ENCODE measurements at regions not wholly inside any gene's neighbourhood (a gene's known extent, or its start where the extent isn't known, plus 50 kb on each side); places are given as distances from the start of the nearest gene placed in this dataset.

DNA sequence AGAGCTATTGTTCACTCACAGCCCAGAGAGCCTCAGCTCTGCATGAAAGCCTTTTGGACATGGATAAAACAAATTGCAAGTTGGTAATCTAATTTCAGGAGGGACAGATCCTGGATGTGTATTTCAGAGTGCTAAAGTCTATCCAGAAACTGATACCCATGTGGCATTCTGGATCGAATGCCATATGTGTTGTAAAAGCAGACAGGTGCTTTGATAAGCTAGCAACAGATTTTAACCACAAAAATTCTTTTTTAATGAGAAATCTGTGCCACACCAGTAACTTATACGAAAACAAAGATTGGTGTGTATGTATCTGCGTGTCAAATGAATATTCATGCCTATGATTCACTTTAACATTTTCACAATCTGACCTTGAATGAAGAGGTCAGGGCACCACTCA, 936.6 kb upstream of the MAP3K7 start:
- TF ChIP-seq, protein P1, sequence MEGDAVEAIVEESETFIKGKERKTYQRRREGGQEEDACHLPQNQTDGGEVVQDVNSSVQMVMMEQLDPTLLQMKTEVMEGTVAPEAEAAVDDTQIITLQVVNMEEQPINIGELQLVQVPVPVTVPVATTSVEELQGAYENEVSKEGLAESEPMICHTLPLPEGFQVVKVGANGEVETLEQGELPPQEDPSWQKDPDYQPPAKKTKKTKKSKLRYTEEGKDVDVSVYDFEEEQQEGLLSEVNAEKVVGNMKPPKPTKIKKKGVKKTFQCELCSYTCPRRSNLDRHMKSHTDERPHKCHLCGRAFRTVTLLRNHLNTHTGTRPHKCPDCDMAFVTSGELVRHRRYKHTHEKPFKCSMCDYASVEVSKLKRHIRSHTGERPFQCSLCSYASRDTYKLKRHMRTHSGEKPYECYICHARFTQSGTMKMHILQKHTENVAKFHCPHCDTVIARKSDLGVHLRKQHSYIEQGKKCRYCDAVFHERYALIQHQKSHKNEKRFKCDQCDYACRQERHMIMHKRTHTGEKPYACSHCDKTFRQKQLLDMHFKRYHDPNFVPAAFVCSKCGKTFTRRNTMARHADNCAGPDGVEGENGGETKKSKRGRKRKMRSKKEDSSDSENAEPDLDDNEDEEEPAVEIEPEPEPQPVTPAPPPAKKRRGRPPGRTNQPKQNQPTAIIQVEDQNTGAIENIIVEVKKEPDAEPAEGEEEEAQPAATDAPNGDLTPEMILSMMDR (IDR thresholded peaks at IDR 0.05) = no peak
- TF ChIP-seq POLR2A (IDR thresholded peaks at IDR 0.05) = no peak
